Sigmoid colon (tissue), 6 donors: ENCODE measurements at regions not wholly inside any gene's neighbourhood (a gene's known extent, or its start where the extent isn't known, plus 50 kb on each side); places are given as distances from the start of the nearest gene placed in this dataset.

Experiments used
- DNase-seq: peaks from one replicate; pipeline ENCODE4 v3.0.0-alpha.2; 2019
- H3K27ac ChIP-seq, 4 donors: fragments of 200-600 bp; sonication (generic); one replicate each; pipeline ENCODE4 v1.5.1; 2016 to 2019; ENCODE audit warnings: mild to moderate bottlenecking in 1 of 4
- H3K27me3 ChIP-seq, 3 donors: fragments of 200-600 bp; sonication (generic); one replicate each; pipeline ENCODE4 v1.5.1; 2019; ENCODE audit warnings: mild to moderate bottlenecking in 1 of 3
- H3K36me3 ChIP-seq, 4 donors: fragments of 200-600 bp; sonication (generic); one replicate each; pipeline ENCODE4 v1.5.1; 2016 to 2019
- H3K4me1 ChIP-seq, 4 donors: fragments of 200-600 bp; sonication (generic); one replicate each; pipeline ENCODE4 v1.5.1; 2017 to 2019
- H3K4me3 ChIP-seq, 4 donors: fragments of 200-600 bp; sonication (generic); one replicate each; pipeline ENCODE4 v1.5.1; 2017 to 2019; ENCODE audit warnings: mild to moderate bottlenecking in 2 of 4, moderate library complexity in 1 of 4
- H3K9me3 ChIP-seq, 4 donors: fragments of 200-600 bp in 3 of 4; sonication (generic) in 3 of 4; one replicate each; pipeline versions ENCODE4 v1.5.1 to v1.6.1; 2013 to 2019
- EP300 ChIP-seq, 4 donors: sonication (generic); formaldehyde crosslinking; IDR thresholded peaks; one replicate each; pipeline ENCODE4 v1.6.1; 2017; ENCODE audit warnings: antibody characterized with exemption in 4 of 4
- POLR2A ChIP-seq, 2 donors: fragments of 450-650 bp; IDR thresholded peaks; one replicate each; pipeline ENCODE4 v1.6.1; 2016; ENCODE audit warnings: antibody characterized with exemption in 2 of 2, mild to moderate bottlenecking in 2 of 2, moderate library complexity in 2 of 2
- POLR2AphosphoS5 ChIP-seq, 4 donors: sonication (generic); formaldehyde crosslinking; IDR thresholded peaks; one replicate each; pipeline ENCODE4 v1.6.1; 2017; ENCODE audit warnings: antibody characterized with exemption in 4 of 4
- WGBS, 2 donors: extraction: QIAGEN DNeasy Blood & Tissue Kit; methylation state at CpG; one replicate each; pipeline ENCODE4 v1.1.7; 2013; 5-methylcytosine and 5-hydroxymethylcytosine counted together
- intact Hi-C: fragments of 100-400 bp; cut with DNase I; formaldehyde crosslinking; loops from one replicate; pipeline ENCODE4 v1.15.1; 2023
- TF ChIP-seq, protein P1 (sequence below), 4 experiments: fragments of 450-650 bp in 3 of 4; fragments of 200-600 bp in 1 of 4; IDR thresholded peaks; one replicate each; pipeline ENCODE4 v1.5.1; 2016 to 2019; ENCODE audit warnings: antibody characterized with exemption in 4 of 4, mild to moderate bottlenecking in 3 of 4, moderate library complexity in 2 of 4
- donor health status: healthy with polysubstance abuse.
- donor health status: healthy.

DNA sequence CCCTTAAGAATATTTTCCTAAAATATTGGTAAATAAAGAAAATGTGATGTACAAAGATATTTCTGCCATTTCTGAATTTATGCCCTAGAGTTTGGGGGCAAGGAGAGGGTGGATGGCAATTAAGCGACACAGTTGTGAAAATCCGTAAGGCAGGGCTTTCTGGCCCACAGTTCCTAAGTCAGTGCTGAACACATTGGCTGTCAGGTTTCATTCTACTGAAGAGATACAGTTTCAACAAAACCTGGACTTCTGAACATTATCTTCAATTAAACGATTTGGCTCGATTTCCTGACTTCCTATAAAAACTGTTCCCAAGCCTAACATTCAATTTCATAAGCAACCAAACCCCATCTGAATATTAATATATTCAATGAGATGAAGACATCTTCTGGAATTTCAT, 61.1 kb upstream of the NEBL start:
- WGBS, 2 donors = 91 to 93% methylated on average over 4 of the region's 4 CpGs
- no peak overlapping the region for H3K27ac ChIP-seq
- TF ChIP-seq POLR2AphosphoS5 (IDR thresholded peaks at IDR 0.05) (no peak), EP300 (IDR thresholded peaks at IDR 0.05) (no peak), POLR2A (IDR thresholded peaks at IDR 0.05) (no peak)
- TF ChIP-seq, protein P1, sequence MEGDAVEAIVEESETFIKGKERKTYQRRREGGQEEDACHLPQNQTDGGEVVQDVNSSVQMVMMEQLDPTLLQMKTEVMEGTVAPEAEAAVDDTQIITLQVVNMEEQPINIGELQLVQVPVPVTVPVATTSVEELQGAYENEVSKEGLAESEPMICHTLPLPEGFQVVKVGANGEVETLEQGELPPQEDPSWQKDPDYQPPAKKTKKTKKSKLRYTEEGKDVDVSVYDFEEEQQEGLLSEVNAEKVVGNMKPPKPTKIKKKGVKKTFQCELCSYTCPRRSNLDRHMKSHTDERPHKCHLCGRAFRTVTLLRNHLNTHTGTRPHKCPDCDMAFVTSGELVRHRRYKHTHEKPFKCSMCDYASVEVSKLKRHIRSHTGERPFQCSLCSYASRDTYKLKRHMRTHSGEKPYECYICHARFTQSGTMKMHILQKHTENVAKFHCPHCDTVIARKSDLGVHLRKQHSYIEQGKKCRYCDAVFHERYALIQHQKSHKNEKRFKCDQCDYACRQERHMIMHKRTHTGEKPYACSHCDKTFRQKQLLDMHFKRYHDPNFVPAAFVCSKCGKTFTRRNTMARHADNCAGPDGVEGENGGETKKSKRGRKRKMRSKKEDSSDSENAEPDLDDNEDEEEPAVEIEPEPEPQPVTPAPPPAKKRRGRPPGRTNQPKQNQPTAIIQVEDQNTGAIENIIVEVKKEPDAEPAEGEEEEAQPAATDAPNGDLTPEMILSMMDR (IDR thresholded peaks at IDR 0.05) = no peak
- DNase-seq = no peak
- no peaks in the 10 kb centered on the region for H3K4me1 ChIP-seq
- H3K4me3 ChIP-seq = no peak overlapping the region
- H3K36me3 ChIP-seq = no peaks in the 10 kb centered on the region
- H3K27me3 ChIP-seq = no peaks in the 10 kb centered on the region
- intact Hi-C loops = no loop called here
- H3K9me3 ChIP-seq = no peaks in the 10 kb centered on the region

DNA sequence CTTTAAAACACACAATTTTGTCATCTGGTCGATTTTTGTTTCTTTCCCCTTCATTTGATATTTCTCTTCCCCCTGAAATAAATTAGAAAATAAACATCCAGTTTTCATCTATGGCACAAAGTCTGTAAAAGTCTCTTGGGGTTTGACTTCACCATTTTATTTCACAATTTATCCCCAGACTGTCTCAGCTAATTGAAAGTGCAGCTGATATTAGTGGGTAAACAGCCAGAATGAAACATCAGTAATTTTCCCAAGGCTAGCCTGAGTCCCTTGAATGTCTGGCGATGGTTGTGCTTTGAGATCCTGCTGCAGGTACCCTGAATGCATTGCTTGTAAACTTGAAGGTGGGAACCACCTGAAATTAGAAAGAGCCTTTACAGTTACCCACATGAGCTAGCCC, 60.6 kb upstream of the NEBL start:
- no peak for DNase-seq
- no peak overlapping the region for H3K4me3 ChIP-seq
- 79 to 86% methylated on average over 2 of the region's 2 CpGs for WGBS, 2 donors
- no peaks in the 10 kb centered on the region for H3K4me1 ChIP-seq
- H3K27ac ChIP-seq = no peak overlapping the region
- no peaks in the 10 kb centered on the region for H3K27me3 ChIP-seq
- H3K9me3 ChIP-seq = no peaks in the 10 kb centered on the region
- no peak for TF ChIP-seq POLR2AphosphoS5 (IDR thresholded peaks at IDR 0.05)
- H3K36me3 ChIP-seq = no peaks in the 10 kb centered on the region
- intact Hi-C loops = no loop called here

DNA sequence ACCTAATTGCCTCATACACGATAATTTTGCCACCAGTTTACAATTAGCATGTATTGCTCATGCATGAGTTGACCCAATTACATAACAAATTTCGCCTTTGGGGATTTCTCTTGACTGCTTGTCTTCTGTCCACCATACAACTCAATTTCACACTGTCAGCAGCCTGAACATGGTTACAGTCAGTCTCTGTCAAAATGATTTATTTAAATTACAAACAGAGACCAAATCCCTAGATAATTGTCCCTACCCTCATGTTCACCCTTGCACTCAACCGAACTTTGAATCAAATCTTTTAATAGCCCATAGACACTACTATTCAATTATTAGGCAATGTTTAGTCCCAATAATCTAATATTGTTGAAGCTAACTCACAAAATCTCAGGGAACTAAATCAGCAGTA, 59.7 kb upstream of the NEBL start:
- no peak for DNase-seq
- H3K4me3 ChIP-seq = no peak overlapping the region
- intact Hi-C loops = no loop called here
- no peak overlapping the region for H3K27ac ChIP-seq
- no peaks in the 10 kb centered on the region for H3K27me3 ChIP-seq
- H3K36me3 ChIP-seq = no peaks in the 10 kb centered on the region
- no peaks in the 10 kb centered on the region for H3K9me3 ChIP-seq
- no peaks in the 10 kb centered on the region for H3K4me1 ChIP-seq
- 76 to 84% methylated on average over 3 of the region's 3 CpGs for whole genome bisulfite sequencing, 2 donors
- no peak for TF ChIP-seq POLR2AphosphoS5 (IDR thresholded peaks at IDR 0.05)
- no peak for TF ChIP-seq POLR2A (IDR thresholded peaks at IDR 0.05)
- TF ChIP-seq, protein P1 (IDR thresholded peaks at IDR 0.05) = no peak
- TF ChIP-seq EP300 (IDR thresholded peaks at IDR 0.05) = no peak

DNA sequence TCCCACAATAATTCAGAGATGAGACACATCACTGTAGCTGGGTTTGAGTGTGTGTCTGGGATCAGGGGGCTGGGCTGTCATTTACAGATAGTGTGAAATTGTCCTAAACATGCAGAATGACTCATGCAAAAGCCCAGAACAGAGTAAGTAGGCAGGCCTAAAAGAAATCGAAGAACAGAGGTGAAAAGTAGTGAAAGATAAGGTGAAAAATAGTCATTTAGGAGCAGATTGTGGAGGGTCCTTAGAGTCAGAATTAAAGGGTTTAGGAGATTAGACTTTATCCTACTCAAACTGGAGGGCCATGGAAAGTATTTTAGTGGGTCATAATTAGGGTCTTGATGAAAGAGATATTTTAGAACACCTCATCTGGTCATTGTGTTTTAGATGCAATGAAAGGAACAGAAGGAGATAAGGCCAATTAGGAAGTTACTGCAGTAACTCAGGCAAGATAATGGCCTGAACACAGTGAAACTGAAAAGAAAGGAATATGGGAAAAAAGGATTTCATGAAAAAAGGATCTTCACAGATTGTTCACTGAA, 58.3 kb upstream of the NEBL start:
- intact Hi-C loops = no loop called here
- TF ChIP-seq POLR2AphosphoS5 (IDR thresholded peaks at IDR 0.05) (no peak), EP300 (IDR thresholded peaks at IDR 0.05) (no peak), POLR2A (IDR thresholded peaks at IDR 0.05) (no peak)
- TF ChIP-seq, protein P1 (IDR thresholded peaks at IDR 0.05) = no peak
- Histone ChIP-seq H3K27ac (no peak overlapping the region), H3K36me3 (no peaks in the 10 kb centered on the region), H3K4me3 (no peak overlapping the region), H3K4me1 (no peaks in the 10 kb centered on the region), H3K9me3 (no peaks in the 10 kb centered on the region), H3K27me3 (no peaks in the 10 kb centered on the region)
- 64 to 74% methylated on average over 1 of the region's 1 CpG for WGBS, 2 donors
- no peak for DNase-seq

DNA sequence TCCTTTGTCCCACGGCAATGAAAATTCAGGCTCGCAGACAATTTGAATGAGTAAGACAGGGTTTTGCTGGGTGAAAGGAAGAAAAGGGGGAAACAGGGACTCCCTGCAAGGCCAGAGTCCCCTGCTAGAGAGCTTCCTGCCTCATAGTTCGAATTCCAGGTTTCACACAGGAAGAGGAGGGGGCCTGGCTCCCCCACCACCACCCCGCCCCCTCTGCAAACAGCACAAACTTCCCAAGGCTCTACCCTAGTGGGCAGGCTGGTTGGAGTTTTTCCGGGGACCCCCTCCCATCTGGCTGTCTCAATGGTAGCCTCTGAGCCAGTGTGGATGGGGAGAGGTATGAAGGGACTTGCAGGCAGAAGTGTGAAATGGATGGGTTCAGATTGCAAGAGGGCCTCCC, 57.4 kb upstream of the NEBL start:
- H3K27ac ChIP-seq = no peak overlapping the region
- H3K27me3 ChIP-seq = no peaks in the 10 kb centered on the region
- no peaks in the 10 kb centered on the region for H3K4me1 ChIP-seq
- no peak overlapping the region for H3K4me3 ChIP-seq
- no peaks in the 10 kb centered on the region for H3K36me3 ChIP-seq
- no peak for TF ChIP-seq POLR2A (IDR thresholded peaks at IDR 0.05)
- TF ChIP-seq, protein P1 (IDR thresholded peaks at IDR 0.05) = no peak
- TF ChIP-seq POLR2AphosphoS5 (IDR thresholded peaks at IDR 0.05) = no peak
- no peak for TF ChIP-seq EP300 (IDR thresholded peaks at IDR 0.05)
- intact Hi-C loops = no loop called here
- no peak for DNase-seq
- H3K9me3 ChIP-seq = no peaks in the 10 kb centered on the region
- WGBS, 2 donors = 88 to 91% methylated on average over 5 of the region's 5 CpGs
